Vagina (tissue), 2 donors: ENCODE measurements at regions not wholly inside any gene's neighbourhood (a gene's known extent, or its start where the extent isn't known, plus 50 kb on each side); places are given as distances from the start of the nearest gene placed in this dataset.

Experiments
- CTCF ChIP-seq, 3 experiments: fragments of 450-650 bp in 2 of 3; fragments of 200-600 bp in 1 of 3; sonication (generic) in 1 of 3; IDR thresholded peaks; one replicate each; pipeline ENCODE4 v1.5.1; 2017 to 2019; ENCODE audit warnings: antibody characterized with exemption in 3 of 3, mild to moderate bottlenecking in 2 of 3, moderate library complexity in 2 of 3
- POLR2A ChIP-seq, 2 donors: fragments of 450-650 bp; IDR thresholded peaks; one replicate each; pipeline ENCODE4 v1.6.1; 2017; ENCODE audit warnings: antibody characterized with exemption in 2 of 2, mild to moderate bottlenecking in 2 of 2, moderate library complexity in 2 of 2
- POLR2AphosphoS5 ChIP-seq, 2 donors: sonication (generic); formaldehyde crosslinking; IDR thresholded peaks; one replicate each; pipeline ENCODE4 v1.9.0; 2017; ENCODE audit warnings: antibody characterized with exemption in 2 of 2, mild to moderate bottlenecking in 2 of 2, low read depth in 1 of 2; ENCODE audit not compliant: insufficient read depth in 1 of 2

DNA sequence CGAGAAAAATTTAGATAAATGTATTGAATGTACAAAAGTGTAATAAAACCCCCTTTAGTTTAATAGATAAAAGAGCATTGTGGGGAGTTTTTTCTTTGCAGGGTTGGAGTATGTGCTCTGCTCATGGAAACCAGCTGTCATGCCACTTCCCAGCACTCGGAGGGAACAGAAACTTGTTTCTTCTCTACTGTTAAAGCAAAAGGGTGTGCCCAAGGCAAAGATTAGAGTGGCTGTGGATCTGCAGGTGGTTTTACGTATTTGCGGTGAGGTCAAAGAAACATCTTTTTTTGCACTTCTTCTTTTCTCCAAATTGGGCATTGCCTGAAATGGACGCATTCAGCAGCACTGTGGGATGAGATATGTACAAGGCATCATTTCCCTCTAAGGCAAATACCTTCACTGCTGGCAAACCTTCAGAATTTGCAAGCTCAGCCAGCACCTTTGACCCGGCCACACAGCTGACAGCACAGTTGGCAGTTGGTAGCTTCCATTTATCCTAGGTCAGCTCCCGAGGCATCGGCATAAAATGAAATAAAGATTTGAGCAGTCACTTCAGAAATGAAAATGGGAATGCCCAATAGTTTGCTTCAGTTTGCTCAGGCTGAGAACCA, 178.4 kb upstream of the EYA4 start:
- TF ChIP-seq CTCF (IDR thresholded peaks at IDR 0.05) = no peak
- TF ChIP-seq POLR2A (IDR thresholded peaks at IDR 0.05) = no peak
- no peak for TF ChIP-seq POLR2AphosphoS5 (IDR thresholded peaks at IDR 0.05; ENCODE audit: insufficient read depth in 1 of 2, low read depth in 1 of 2)
